GM23338 (cell line): ENCODE measurements at regions not wholly inside any gene's neighbourhood (a gene's known extent, or its start where the extent isn't known, plus 50 kb on each side); places are given as distances from the start of the nearest gene placed in this dataset.

Experiments
- ATAC-seq: fragments of 200-7000 bp; cut with Tn5 transposase; 3 replicates; pipeline ENCODE4 v1.9.1; 2020
- DNase-seq: peaks from one replicate; pipeline ENCODE4 v3.0.0-alpha.2; 2015; ENCODE audit warnings: low spot score
- H2AFZ ChIP-seq: fragments of 200-600 bp; sonication (generic); 2 replicates; pipeline ENCODE4 v1.8.0; 2016; ENCODE audit warnings: antibody characterized with exemption, mild to moderate bottlenecking, moderate library complexity
- H3F3A ChIP-seq: fragments of 200-600 bp; sonication (generic); replicated peaks from 2 replicates; pipeline ENCODE4 v1.8.0; 2017; ENCODE audit warnings: antibody characterized with exemption, mixed run types, low read depth
- H3K27ac ChIP-seq: fragments of 200-600 bp; sonication (generic); 2 replicates; pipeline ENCODE4 v1.6.1; 2016; ENCODE audit warnings: low read depth
- H3K27me3 ChIP-seq: fragments of 200-600 bp; sonication (generic); 2 replicates; pipeline ENCODE4 v1.8.0; 2016; ENCODE audit warnings: mild to moderate bottlenecking, mixed run types, moderate library complexity; ENCODE audit not compliant: insufficient read depth
- H3K36me3 ChIP-seq: fragments of 200-600 bp; sonication (generic); 2 replicates; pipeline ENCODE4 v1.8.0; 2016; ENCODE audit warnings: mild to moderate bottlenecking; ENCODE audit not compliant: insufficient read depth
- H3K4me1 ChIP-seq: fragments of 200-600 bp; sonication (generic); 2 replicates; pipeline ENCODE4 v1.8.0; 2016; ENCODE audit warnings: mild to moderate bottlenecking, moderate library complexity; ENCODE audit not compliant: insufficient read depth
- H3K4me2 ChIP-seq: fragments of 200-600 bp; sonication (generic); 2 replicates; pipeline ENCODE4 v1.7.1; 2017; ENCODE audit warnings: mixed run types
- H3K4me3 ChIP-seq: fragments of 200-600 bp; sonication (generic); 2 replicates; pipeline ENCODE4 v1.6.1; 2016; ENCODE audit warnings: mixed run types
- H3K79me2 ChIP-seq: fragments of 200-600 bp; sonication (generic); replicated peaks from 2 replicates; pipeline ENCODE4 v1.8.0; 2017; ENCODE audit warnings: mild to moderate bottlenecking; ENCODE audit not compliant: insufficient read depth
- H3K9me2 ChIP-seq: fragments of 200-600 bp; sonication (generic); 2 replicates; pipeline ENCODE4 v1.8.0; 2017; ENCODE audit not compliant: insufficient read depth
- H4K20me1 ChIP-seq: fragments of 200-600 bp; sonication (generic); replicated peaks from 2 replicates; pipeline ENCODE4 v1.8.0; 2017; ENCODE audit warnings: mild to moderate bottlenecking; ENCODE audit not compliant: insufficient read depth
- H3K27ac Mint-ChIP-seq: 2 replicates; pipeline ENCODE4 v1.8.0; 2020; ENCODE audit warnings: inconsistent platforms, mild to moderate bottlenecking, moderate library complexity, mixed read lengths
- H3K27me3 Mint-ChIP-seq: 3 replicates; pipeline ENCODE4 v1.8.0; 2022; ENCODE audit warnings: low read depth, mild to moderate bottlenecking, moderate library complexity, mixed read lengths, inconsistent platforms; ENCODE audit not compliant: insufficient read depth, poor library complexity
- H3K36me3 Mint-ChIP-seq: 3 replicates; pipeline ENCODE4 v1.8.0; 2021; ENCODE audit warnings: low read depth, mild to moderate bottlenecking, inconsistent platforms, moderate library complexity, mixed read lengths
- H3K4me1 Mint-ChIP-seq: 3 replicates; pipeline ENCODE4 v1.8.0; 2020; ENCODE audit warnings: mild to moderate bottlenecking, inconsistent platforms, mixed read lengths
- H3K4me3 Mint-ChIP-seq: 3 replicates; pipeline ENCODE4 v1.8.0; 2021; ENCODE audit warnings: moderate library complexity, mild to moderate bottlenecking, inconsistent platforms, mixed read lengths
- H3K9me3 Mint-ChIP-seq: 3 replicates; pipeline ENCODE4 v1.8.0; 2020; ENCODE audit warnings: moderate library complexity, mild to moderate bottlenecking, inconsistent platforms, mixed read lengths
- CREB1 ChIP-seq: fragments of 250-450 bp; sonication (Bioruptor Pico); IDR thresholded peaks from 2 replicates; pipeline ENCODE4 v1.5.0; 2020; ENCODE audit warnings: low read depth, mild to moderate bottlenecking, moderate library complexity
- CTCF ChIP-seq, 2 experiments: fragments of 200-600 bp in 1 of 2; sonication (generic) in 1 of 2; conservative IDR thresholded peaks; 2 replicates each; pipeline versions ENCODE4 v1.5.1 to v1.6.1; 2016 to 2017; ENCODE audit warnings: antibody characterized with exemption in 2 of 2, low read depth in 2 of 2, mild to moderate bottlenecking in 2 of 2, moderate library complexity in 1 of 2
- ETS1 ChIP-seq: IDR thresholded peaks from 2 replicates; pipeline ENCODE4 v1.6.1; 2016; ENCODE audit warnings: antibody characterized with exemption
- EZH2 ChIP-seq: fragments of 200-600 bp; sonication (generic); IDR thresholded peaks from one replicate; pipeline ENCODE4 v1.8.0; 2017; ENCODE audit warnings: antibody characterized with exemption, mild to moderate bottlenecking, low read depth; ENCODE audit not compliant: unreplicated experiment
- EZH2phosphoT487 ChIP-seq: fragments of 200-600 bp; sonication (generic); IDR thresholded peaks from one replicate; pipeline ENCODE4 v1.8.1; 2018; ENCODE audit warnings: antibody characterized with exemption; ENCODE audit not compliant: unreplicated experiment
- JUNB ChIP-seq: IDR thresholded peaks from one replicate; pipeline ENCODE4 v1.6.1; 2016; ENCODE audit warnings: antibody characterized with exemption; ENCODE audit not compliant: unreplicated experiment
- NANOG ChIP-seq: IDR thresholded peaks from 2 replicates; pipeline ENCODE4 v1.6.1; 2016; ENCODE audit warnings: antibody characterized with exemption, borderline replicate concordance
- POLR2AphosphoS5 ChIP-seq: IDR thresholded peaks from 2 replicates; pipeline ENCODE4 v1.6.1; 2016; ENCODE audit warnings: antibody characterized with exemption, low read depth
- REST ChIP-seq: IDR thresholded peaks from one replicate; pipeline ENCODE4 v1.6.1; 2018; ENCODE audit warnings: antibody characterized with exemption; ENCODE audit not compliant: unreplicated experiment
- STAT1 ChIP-seq: IDR thresholded peaks from one replicate; pipeline ENCODE4 v1.6.1; 2016; ENCODE audit warnings: antibody characterized with exemption; ENCODE audit not compliant: unreplicated experiment
- ZNF114 ChIP-seq: fragments of 250-450 bp; sonication (Bioruptor Pico); IDR thresholded peaks from 2 replicates; pipeline ENCODE4 v1.5.0; 2020; ENCODE audit warnings: mild to moderate bottlenecking, moderate library complexity
- ZNF331 ChIP-seq: fragments of 250-450 bp; sonication (Bioruptor Pico); IDR thresholded peaks from 2 replicates; pipeline ENCODE4 v1.5.0; 2020; ENCODE audit warnings: low read depth, mild to moderate bottlenecking, moderate library complexity
- ZNF462 ChIP-seq: fragments of 250-450 bp; sonication (Bioruptor Pico); IDR thresholded peaks from 2 replicates; pipeline ENCODE4 v1.5.0; 2020; ENCODE audit warnings: mild to moderate bottlenecking, moderate library complexity

- Mint-ChIP-seq H3K9me3 (no peaks in the 10 kb centered on the region), H3K27ac (no peak overlapping the region), H3K27me3 (peaks cover 3% of the 10 kb centered on the region), H3K36me3 (no peaks in the 10 kb centered on the region), H3K4me3 (no peak overlapping the region), H3K4me1 (no peaks in the 10 kb centered on the region)
- H2AFZ ChIP-seq: no peak overlapping the region
- no peaks in the 10 kb centered on the region for H3K79me2 ChIP-seq
- H3F3A ChIP-seq: no peaks in the 10 kb centered on the region
- no peaks in the 10 kb centered on the region for H3K4me1 ChIP-seq
- TF ChIP-seq EZH2phosphoT487: no peak
- no peak for TF ChIP-seq NANOG
- no peak for TF ChIP-seq REST
- TF ChIP-seq JUNB: no peak
- no peak for TF ChIP-seq CTCF (conservative IDR thresholded peaks at IDR 0.05; ENCODE audit: low read depth in 2 of 2)
- no peak for TF ChIP-seq EZH2
- no peak for TF ChIP-seq ETS1
- TF ChIP-seq CREB1 (CRISPR knock-in tag): no peak
- no peak for TF ChIP-seq STAT1
- no peak for TF ChIP-seq ZNF114 (CRISPR knock-in tag)
- TF ChIP-seq POLR2AphosphoS5: no peak
- no peak for TF ChIP-seq ZNF331
- TF ChIP-seq ZNF462: no peak
- H3K9me2 ChIP-seq: peaks cover 5% of the 10 kb centered on the region
- no peaks in the 10 kb centered on the region for H4K20me1 ChIP-seq
- H3K4me2 ChIP-seq: no peak overlapping the region
- no peak overlapping the region for H3K4me3 ChIP-seq
- no peak for DNase-seq
- H3K36me3 ChIP-seq: no peaks in the 10 kb centered on the region
- no peak for ATAC-seq
- H3K27ac ChIP-seq: no peak overlapping the region
- H3K27me3 ChIP-seq: no peaks in the 10 kb centered on the region
Measured at GRCh38 chr2:195477248-195477995, 179.6 kb upstream of the SLC39A10 start.
